Naive thymus-derived CD4-positive, alpha-beta T cell (primary cell): ENCODE measurements at regions not wholly inside any gene's neighbourhood (a gene's known extent, or its start where the extent isn't known, plus 50 kb on each side); places are given as distances from the start of the nearest gene placed in this dataset.

Experiments
- ATAC-seq: fragments of 150-1000 bp; cut with Tn5 transposase; 2 replicates; pipeline ENCODE4 v1.10.0; 2021; ENCODE audit warnings: mild to moderate bottlenecking, moderate library complexity
- CTCF ChIA-PET: fragments of 350-600 bp; sonication (Branson Sonifier 250); formaldehyde crosslinking; loops from one replicate; lab custom pipeline; 2021; ENCODE audit warnings: antibody characterized with exemption; lab: Charles Lee
- POLR2A ChIA-PET: fragments of 350-600 bp; sonication (Branson Sonifier 250); formaldehyde crosslinking; loops from one replicate; lab custom pipeline; 2021; ENCODE audit warnings: antibody characterized with exemption, inconsistent platforms; lab: Charles Lee
- DNase-seq, 9 donors: peaks; one replicate each; pipeline versions ENCODE4 v3.0.0 to v3.0.0-alpha.2; 2020 to 2022; ENCODE audit warnings: mixed read lengths in 1 of 9
- H3K27ac ChIP-seq: one replicate; pipeline ENCODE4 v1.7.0; 2013; ENCODE audit warnings: mild to moderate bottlenecking, low read depth, low read length, moderate library complexity
- H3K27me3 ChIP-seq, 2 donors: one replicate each; pipeline ENCODE4 v1.7.0; 2013; ENCODE audit warnings: low read length in 2 of 2, mild to moderate bottlenecking in 2 of 2, moderate library complexity in 2 of 2; ENCODE audit not compliant: control insufficient read depth in 2 of 2, insufficient read depth in 2 of 2
- H3K36me3 ChIP-seq, 3 experiments: 1 replicate in 2 of 3; 2 replicates in 1 of 3; pipeline ENCODE4 v1.7.0; 2013; ENCODE audit warnings: low read length in 3 of 3, mild to moderate bottlenecking in 3 of 3, moderate library complexity in 1 of 3; ENCODE audit not compliant: insufficient read depth in 3 of 3, control insufficient read depth in 2 of 3
- H3K4me1 ChIP-seq, 2 donors: one replicate each; pipeline ENCODE4 v1.7.0; 2013; ENCODE audit warnings: low read length in 2 of 2, mild to moderate bottlenecking in 2 of 2, moderate library complexity in 1 of 2; ENCODE audit not compliant: control insufficient read depth in 2 of 2, insufficient read depth in 2 of 2
- H3K4me3 ChIP-seq: 2 replicates; pipeline ENCODE4 v1.7.0; 2013; ENCODE audit warnings: mild to moderate bottlenecking, low read length
- H3K9me3 ChIP-seq, 3 experiments: 1 replicate in 2 of 3; 2 replicates in 1 of 3; pipeline ENCODE4 v1.7.0; 2013; ENCODE audit warnings: low read length in 3 of 3; ENCODE audit not compliant: control insufficient read depth in 2 of 3
- H3K27ac Mint-ChIP-seq, 9 donors: one replicate each; pipeline ENCODE4 v1.8.0; 2020 to 2022; ENCODE audit warnings: mixed read lengths in 9 of 9, mild to moderate bottlenecking in 8 of 9, moderate library complexity in 5 of 9, inconsistent platforms in 2 of 9
- H3K27me3 Mint-ChIP-seq, 5 donors: one replicate each; pipeline ENCODE4 v1.8.0; 2021 to 2022; ENCODE audit warnings: mixed read lengths in 5 of 5, mild to moderate bottlenecking in 1 of 5
- H3K36me3 Mint-ChIP-seq, 5 donors: one replicate each; pipeline ENCODE4 v1.8.0; 2020 to 2022; ENCODE audit warnings: mixed read lengths in 5 of 5, mild to moderate bottlenecking in 3 of 5, inconsistent platforms in 1 of 5
- H3K4me1 Mint-ChIP-seq, 7 donors: one replicate each; pipeline ENCODE4 v1.8.0; 2020 to 2022; ENCODE audit warnings: mixed read lengths in 7 of 7, mild to moderate bottlenecking in 3 of 7, inconsistent platforms in 1 of 7
- H3K4me3 Mint-ChIP-seq, 10 donors: one replicate each; pipeline ENCODE4 v1.8.0; 2020 to 2022; ENCODE audit warnings: mild to moderate bottlenecking in 10 of 10, mixed read lengths in 10 of 10, moderate library complexity in 6 of 10, inconsistent platforms in 2 of 10
- H3K9me3 Mint-ChIP-seq, 11 donors: one replicate each; pipeline ENCODE4 v1.8.0; 2020 to 2022; ENCODE audit warnings: mixed read lengths in 11 of 11, mild to moderate bottlenecking in 4 of 11, inconsistent platforms in 1 of 11, moderate library complexity in 1 of 11
- intact Hi-C, 2 donors: fragments of 100-400 bp; cut with micrococcal nuclease; formaldehyde crosslinking; loops; one replicate each; pipeline ENCODE4 v1.15.1; 2023

GRCh38 chr1:90650401-90650800, 66.7 kb downstream of the BARHL2 start:
- H3K27me3 ChIP-seq = peaks cover 0 to 3% of the 10 kb centered on the region in 2 donors
- ATAC-seq (no peak), DNase-seq (no peak)
- peaks cover 0 to 5% (median 0%) of the 10 kb centered on the region in 11 donors for H3K9me3 Mint-ChIP-seq
- POLR2A ChIA-PET = no interaction called here
- no peak overlapping the region for H3K27ac Mint-ChIP-seq
- peaks cover 10 to 30% (median 15%) of the 10 kb centered on the region in 5 donors for H3K27me3 Mint-ChIP-seq
- no peaks in the 10 kb centered on the region for H3K36me3 ChIP-seq
- H3K36me3 Mint-ChIP-seq = no peaks in the 10 kb centered on the region
- H3K27ac ChIP-seq = no peak overlapping the region
- CTCF ChIA-PET = no interaction called here
- H3K4me3 ChIP-seq = no peak overlapping the region
- H3K4me3 Mint-ChIP-seq = no peak overlapping the region
- intact Hi-C loops = no loop called here
- no peaks in the 10 kb centered on the region for H3K4me1 Mint-ChIP-seq
- H3K9me3 ChIP-seq = no peaks in the 10 kb centered on the region
- H3K4me1 ChIP-seq = no peaks in the 10 kb centered on the region

GRCh38 chr1:90640325-90640724, 76.8 kb downstream of the BARHL2 start:
- ChIA-PET POLR2A (no interaction called here), CTCF (no interaction called here)
- Mint-ChIP-seq H3K27ac (no peak overlapping the region), H3K27me3 (peaks cover 0 to 41% (median 28%) of the 10 kb centered on the region in 5 donors), H3K4me1 (no peaks in the 10 kb centered on the region), H3K36me3 (no peaks in the 10 kb centered on the region), H3K4me3 (no peak overlapping the region), H3K9me3 (peaks cover 0 to 4% (median 0%) of the 10 kb centered on the region in 11 donors)
- Histone ChIP-seq H3K4me1 (no peaks in the 10 kb centered on the region), H3K4me3 (no peak overlapping the region), H3K9me3 (no peaks in the 10 kb centered on the region), H3K27ac (no peak overlapping the region), H3K27me3 (no peaks in the 10 kb centered on the region), H3K36me3 (no peaks in the 10 kb centered on the region)
- ATAC-seq (no peak), DNase-seq (no peak)
- intact Hi-C loops = no loop called here

GRCh38 chr1:90622666-90623065, 94.4 kb downstream of the BARHL2 start:
- Histone ChIP-seq H3K27ac (no peak overlapping the region), H3K4me1 (no peaks in the 10 kb centered on the region), H3K36me3 (no peaks in the 10 kb centered on the region), H3K27me3 (no peaks in the 10 kb centered on the region), H3K9me3 (no peaks in the 10 kb centered on the region), H3K4me3 (no peak overlapping the region)
- ATAC-seq (no peak), DNase-seq (no peak)
- Mint-ChIP-seq H3K9me3 (peaks cover 0 to 2% (median 0%) of the 10 kb centered on the region in 11 donors), H3K27ac (no peak overlapping the region), H3K4me3 (no peak overlapping the region), H3K4me1 (no peaks in the 10 kb centered on the region), H3K27me3 (peaks cover 0 to 23% (median 7%) of the 10 kb centered on the region in 5 donors), H3K36me3 (no peaks in the 10 kb centered on the region)
- POLR2A ChIA-PET = no interaction called here
- CTCF ChIA-PET = no interaction called here
- intact Hi-C loops = no loop called here

- POLR2A ChIA-PET = no interaction called here
- no peaks in the 10 kb centered on the region for H3K27me3 ChIP-seq
- no peak overlapping the region for H3K4me3 Mint-ChIP-seq
- H3K4me3 ChIP-seq = no peak overlapping the region
- H3K36me3 Mint-ChIP-seq = no peaks in the 10 kb centered on the region
- no peaks in the 10 kb centered on the region for H3K9me3 ChIP-seq
- intact Hi-C loops = no loop called here
- no peaks in the 10 kb centered on the region for H3K4me1 Mint-ChIP-seq
- no peak overlapping the region for H3K27ac ChIP-seq
- H3K36me3 ChIP-seq = no peaks in the 10 kb centered on the region
- H3K27ac Mint-ChIP-seq = no peak overlapping the region
- CTCF ChIA-PET = no interaction called here
- DNase-seq (no peak), ATAC-seq (no peak)
- H3K4me1 ChIP-seq = no peaks in the 10 kb centered on the region
- peaks cover 0 to 23% (median 7%) of the 10 kb centered on the region in 5 donors for H3K27me3 Mint-ChIP-seq
- peaks cover 0 to 2% (median 0%) of the 10 kb centered on the region in 11 donors for H3K9me3 Mint-ChIP-seq
These were observed 95.1 kb downstream of the BARHL2 start for GRCh38 chr1:90621986-90622385.

- Histone ChIP-seq H3K27ac (no peak overlapping the region), H3K27me3 (no peaks in the 10 kb centered on the region), H3K4me3 (no peak overlapping the region), H3K4me1 (no peaks in the 10 kb centered on the region), H3K36me3 (no peaks in the 10 kb centered on the region), H3K9me3 (no peaks in the 10 kb centered on the region)
- Mint-ChIP-seq H3K4me3 (no peak overlapping the region), H3K4me1 (no peaks in the 10 kb centered on the region), H3K27me3 (peaks cover 0 to 34% (median 8%) of the 10 kb centered on the region in 5 donors), H3K9me3 (peaks cover 0 to 2% (median 0%) of the 10 kb centered on the region in 11 donors), H3K36me3 (no peaks in the 10 kb centered on the region), H3K27ac (no peak overlapping the region)
- ATAC-seq = no peak
- DNase-seq = no peak
- intact Hi-C loops = no loop called here
- ChIA-PET CTCF (no interaction called here), POLR2A (no interaction called here)
These were observed 100.7 kb downstream of the BARHL2 start for GRCh38 chr1:90616395-90616794.

- Histone ChIP-seq H3K27me3 (no peaks in the 10 kb centered on the region), H3K4me1 (no peaks in the 10 kb centered on the region), H3K36me3 (no peaks in the 10 kb centered on the region), H3K4me3 (no peak overlapping the region), H3K27ac (no peak overlapping the region), H3K9me3 (no peaks in the 10 kb centered on the region)
- Mint-ChIP-seq H3K36me3 (no peaks in the 10 kb centered on the region), H3K4me3 (no peak overlapping the region), H3K4me1 (no peaks in the 10 kb centered on the region), H3K27ac (no peak overlapping the region), H3K9me3 (peaks cover 0 to 2% (median 0%) of the 10 kb centered on the region in 11 donors), H3K27me3 (peaks cover 0 to 35% (median 7%) of the 10 kb centered on the region in 5 donors)
- POLR2A ChIA-PET = no interaction called here
- intact Hi-C loops = no loop called here
- DNase-seq = no peak
- ATAC-seq = no peak
- CTCF ChIA-PET = no interaction called here
These were observed 102.2 kb downstream of the BARHL2 start for GRCh38 chr1:90614872-90615271.

- Histone ChIP-seq H3K27ac (no peak overlapping the region), H3K9me3 (no peaks in the 10 kb centered on the region), H3K4me1 (no peaks in the 10 kb centered on the region), H3K4me3 (no peak overlapping the region), H3K27me3 (no peaks in the 10 kb centered on the region), H3K36me3 (no peaks in the 10 kb centered on the region)
- intact Hi-C loops = no loop called here
- Mint-ChIP-seq H3K27ac (no peak overlapping the region), H3K4me1 (no peaks in the 10 kb centered on the region), H3K36me3 (no peaks in the 10 kb centered on the region), H3K4me3 (no peak overlapping the region), H3K9me3 (peaks cover 0 to 2% (median 0%) of the 10 kb centered on the region in 11 donors), H3K27me3 (peaks cover 0 to 29% (median 11%) of the 10 kb centered on the region in 5 donors)
- ChIA-PET CTCF (no interaction called here), POLR2A (no interaction called here)
- ATAC-seq (no peak), DNase-seq (no peak)
These were observed 103.7 kb downstream of the BARHL2 start for GRCh38 chr1:90613371-90613770.
